HepG2 (cell line): ENCODE measurements at regions not wholly inside any gene's neighbourhood (a gene's known extent, or its start where the extent isn't known, plus 50 kb on each side); places are given as distances from the start of the nearest gene placed in this dataset.

Experiments used
- ARID5B ChIP-seq: IDR thresholded peaks from 2 replicates; pipeline ENCODE4 v1.4.0; 2020; ENCODE audit warnings: mild to moderate bottlenecking, missing genetic modification reagents
- CBX5 ChIP-seq: sonication (generic); formaldehyde crosslinking; IDR thresholded peaks from 2 replicates; pipeline ENCODE4 v1.4.0; 2020; ENCODE audit warnings: missing genetic modification reagents, borderline replicate concordance
- GFI1 ChIP-seq: sonication (generic); formaldehyde crosslinking; IDR thresholded peaks from 2 replicates; pipeline ENCODE4 v1.5.0; 2020; ENCODE audit warnings: missing genetic modification reagents, mild to moderate bottlenecking, borderline replicate concordance
- HMG20A ChIP-seq: IDR thresholded peaks from 2 replicates; pipeline ENCODE4 v1.6.1; 2016; ENCODE audit warnings: borderline replicate concordance
- KDM3A ChIP-seq: IDR thresholded peaks from 2 replicates; pipeline ENCODE4 v1.6.1; 2018; ENCODE audit warnings: low read depth, missing compliant biosample characterization
- KLF9 ChIP-seq: IDR thresholded peaks from 2 replicates; pipeline ENCODE4 v1.6.1; 2016; ENCODE audit warnings: low read depth
- LCORL ChIP-seq, 2 experiments: fragments of 450-650 bp in 1 of 2; sonication (generic) in 1 of 2; formaldehyde crosslinking in 1 of 2; IDR thresholded peaks; 2 replicates each; pipeline versions ENCODE4 v1.5.0 to v1.6.1; 2017 to 2020; ENCODE audit warnings: antibody characterized with exemption in 1 of 2, missing genetic modification reagents in 1 of 2
- MTF2 ChIP-seq: sonication (generic); formaldehyde crosslinking; IDR thresholded peaks from 2 replicates; pipeline ENCODE4 v1.5.0; 2020; ENCODE audit warnings: missing genetic modification reagents, borderline replicate concordance
- PPARG ChIP-seq: conservative IDR thresholded peaks from 2 replicates; pipeline ENCODE4 v1.6.1; 2016; ENCODE audit warnings: missing biosample characterization, missing genetic modification reagents
- RFX1 ChIP-seq: fragments of 450-650 bp; IDR thresholded peaks from 2 replicates; pipeline ENCODE4 v1.6.1; 2017
- SALL1 ChIP-seq: sonication (generic); formaldehyde crosslinking; IDR thresholded peaks from 2 replicates; pipeline ENCODE4 v1.8.0; 2022; ENCODE audit warnings: mild to moderate bottlenecking, missing genetic modification reagents
- SP4 ChIP-seq: sonication (generic); formaldehyde crosslinking; IDR thresholded peaks from 2 replicates; pipeline ENCODE4 v1.8.1; 2023; ENCODE audit warnings: mild to moderate bottlenecking, missing genetic modification reagents
- TCF7 ChIP-seq: sonication (generic); IDR thresholded peaks from 2 replicates; pipeline ENCODE4 v1.6.1; 2016; ENCODE audit warnings: antibody characterized with exemption, low read depth
- TEAD3 ChIP-seq: optimal IDR thresholded peaks from 2 replicates; pipeline ENCODE3; 2016; ENCODE audit warnings: borderline replicate concordance
- ZBTB10 ChIP-seq: sonication (generic); formaldehyde crosslinking; IDR thresholded peaks from 2 replicates; pipeline ENCODE4 v1.4.0; 2020; ENCODE audit warnings: missing genetic modification reagents, borderline replicate concordance
- ZNF282 ChIP-seq: fragments of 450-650 bp; IDR thresholded peaks from 2 replicates; pipeline ENCODE4 v1.6.1; 2018; ENCODE audit not compliant: partially characterized antibody
- ZNF44 ChIP-seq: sonication (generic); formaldehyde crosslinking; IDR thresholded peaks from 2 replicates; pipeline ENCODE4 v1.5.1; 2020; ENCODE audit warnings: mild to moderate bottlenecking, missing genetic modification reagents
- ZNF777 ChIP-seq: sonication (generic); formaldehyde crosslinking; IDR thresholded peaks from 2 replicates; pipeline ENCODE4 v1.4.0; 2020; ENCODE audit warnings: missing genetic modification reagents
- TF ChIP-seq, protein P1 (sequence below): sonication (generic); formaldehyde crosslinking; IDR thresholded peaks from 2 replicates; pipeline ENCODE4 v1.5.0; 2020; ENCODE audit warnings: mild to moderate bottlenecking, missing genetic modification reagents, borderline replicate concordance
- TF ChIP-seq, protein P2 (sequence below): sonication (generic); formaldehyde crosslinking; conservative IDR thresholded peaks from 2 replicates; pipeline ENCODE4 v1.4.0; 2020; ENCODE audit warnings: mild to moderate bottlenecking, missing genetic modification reagents, moderate library complexity

GRCh38 chr2:234710587-234710986 is 213.7 kb upstream of the ARL4C start (continued):
- TF ChIP-seq, protein P1, sequence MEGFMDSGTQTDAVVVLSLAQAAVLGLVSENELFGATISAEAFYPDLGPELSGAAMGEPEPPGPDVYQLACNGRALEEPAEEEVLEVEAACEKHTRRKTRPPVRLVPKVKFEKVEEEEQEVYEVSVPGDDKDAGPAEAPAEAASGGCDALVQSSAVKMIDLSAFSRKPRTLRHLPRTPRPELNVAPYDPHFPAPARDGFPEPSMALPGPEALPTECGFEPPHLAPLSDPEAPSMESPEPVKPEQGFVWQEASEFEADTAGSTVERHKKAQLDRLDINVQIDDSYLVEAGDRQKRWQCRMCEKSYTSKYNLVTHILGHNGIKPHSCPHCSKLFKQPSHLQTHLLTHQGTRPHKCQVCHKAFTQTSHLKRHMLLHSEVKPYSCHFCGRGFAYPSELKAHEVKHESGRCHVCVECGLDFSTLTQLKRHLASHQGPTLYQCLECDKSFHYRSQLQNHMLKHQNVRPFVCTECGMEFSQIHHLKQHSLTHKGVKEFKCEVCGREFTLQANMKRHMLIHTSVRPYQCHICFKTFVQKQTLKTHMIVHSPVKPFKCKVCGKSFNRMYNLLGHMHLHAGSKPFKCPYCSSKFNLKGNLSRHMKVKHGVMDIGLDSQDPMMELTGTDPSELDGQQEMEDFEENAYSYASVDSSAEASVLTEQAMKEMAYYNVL = peak; percentile 95
- TF ChIP-seq GFI1 (CRISPR knock-in tag) (0 out of 2 replicates have a peak, but pooled peaks have one; percentile 29), ZBTB10 (CRISPR knock-in tag) (no peak), ZNF777 (CRISPR knock-in tag) (no peak), LCORL (IDR thresholded peaks at IDR 0.05) (no peak), LCORL (CRISPR knock-in tag; IDR thresholded peaks at IDR 0.05) (0 out of 2 replicates have a peak, but pooled peaks have one; percentile 34), PPARG (CRISPR knock-in tag) (no peak), TCF7 (peak; percentile 38; the same call in 1 of the 2 replicates), KLF9 (CRISPR knock-in tag) (no peak), ARID5B (CRISPR knock-in tag) (peak; percentile 52), SALL1 (CRISPR knock-in tag) (peak; percentile 11; the same call in 1 of the 2 replicates), HMG20A (CRISPR knock-in tag) (0 out of 2 replicates have a peak, but pooled peaks have one; percentile 14), KDM3A (CRISPR knock-in tag) (no peak), TEAD3 (peak; percentile 22), ZNF44 (CRISPR knock-in tag) (no peak), ZNF282 (no peak), RFX1 (no peak), MTF2 (CRISPR knock-in tag) (no peak), SP4 (no peak), CBX5 (CRISPR knock-in tag) (no peak)
- TF ChIP-seq, protein P2, sequence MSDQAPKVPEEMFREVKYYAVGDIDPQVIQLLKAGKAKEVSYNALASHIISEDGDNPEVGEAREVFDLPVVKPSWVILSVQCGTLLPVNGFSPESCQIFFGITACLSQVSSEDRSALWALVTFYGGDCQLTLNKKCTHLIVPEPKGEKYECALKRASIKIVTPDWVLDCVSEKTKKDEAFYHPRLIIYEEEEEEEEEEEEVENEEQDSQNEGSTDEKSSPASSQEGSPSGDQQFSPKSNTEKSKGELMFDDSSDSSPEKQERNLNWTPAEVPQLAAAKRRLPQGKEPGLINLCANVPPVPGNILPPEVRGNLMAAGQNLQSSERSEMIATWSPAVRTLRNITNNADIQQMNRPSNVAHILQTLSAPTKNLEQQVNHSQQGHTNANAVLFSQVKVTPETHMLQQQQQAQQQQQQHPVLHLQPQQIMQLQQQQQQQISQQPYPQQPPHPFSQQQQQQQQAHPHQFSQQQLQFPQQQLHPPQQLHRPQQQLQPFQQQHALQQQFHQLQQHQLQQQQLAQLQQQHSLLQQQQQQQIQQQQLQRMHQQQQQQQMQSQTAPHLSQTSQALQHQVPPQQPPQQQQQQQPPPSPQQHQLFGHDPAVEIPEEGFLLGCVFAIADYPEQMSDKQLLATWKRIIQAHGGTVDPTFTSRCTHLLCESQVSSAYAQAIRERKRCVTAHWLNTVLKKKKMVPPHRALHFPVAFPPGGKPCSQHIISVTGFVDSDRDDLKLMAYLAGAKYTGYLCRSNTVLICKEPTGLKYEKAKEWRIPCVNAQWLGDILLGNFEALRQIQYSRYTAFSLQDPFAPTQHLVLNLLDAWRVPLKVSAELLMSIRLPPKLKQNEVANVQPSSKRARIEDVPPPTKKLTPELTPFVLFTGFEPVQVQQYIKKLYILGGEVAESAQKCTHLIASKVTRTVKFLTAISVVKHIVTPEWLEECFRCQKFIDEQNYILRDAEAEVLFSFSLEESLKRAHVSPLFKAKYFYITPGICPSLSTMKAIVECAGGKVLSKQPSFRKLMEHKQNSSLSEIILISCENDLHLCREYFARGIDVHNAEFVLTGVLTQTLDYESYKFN (CRISPR knock-in tag) = 0 out of 2 replicates have a peak, but pooled peaks have one; percentile 38
